NCI-H2196 treated with DMSO at 0.1 percent for 48 hours (cell line): ENCODE measurements at regions not wholly inside any gene's neighbourhood (a gene's known extent, or its start where the extent isn't known, plus 50 kb on each side); places are given as distances from the start of the nearest gene placed in this dataset.
"Not testable (repeated sequence)": the region's sequence is repeated elsewhere in the genome, so short reads cannot be mapped to it uniquely, and the experiment has no call there.

ENCODE experiments used
- DNase-seq: peaks from one replicate; lab custom pipeline; 2025; ENCODE audit not compliant: unreplicated experiment; lab: John Stamatoyannopoulos, UW

GRCh38 chr6:48630511-48630910, 519.5 kb upstream of the PTCHD4 start:
- no peak for DNase-seq

GRCh38 chr6:48628316-48628715, 517.3 kb upstream of the PTCHD4 start:
- no peak for DNase-seq

- DNase-seq, result no peak
Observed at GRCh38 chr6:48626421-48626820, 515.4 kb upstream of the PTCHD4 start.

- no peak for DNase-seq
Observed at GRCh38 chr6:48624631-48625030, 513.6 kb upstream of the PTCHD4 start.

- DNase-seq, result no peak
Observed at GRCh38 chr6:48619771-48620170, 508.8 kb upstream of the PTCHD4 start.

GRCh38 chr6:48615041-48615440, 504.0 kb upstream of the PTCHD4 start:
- DNase-seq, result no peak

- DNase-seq, result no peak
Observed at GRCh38 chr6:48614326-48614725, 503.3 kb upstream of the PTCHD4 start.

GRCh38 chr6:48613231-48613949, 502.4 kb upstream of the PTCHD4 start:
- DNase-seq, result no peak

- no peak for DNase-seq
Observed at GRCh38 chr6:48611332-48611731, 500.3 kb upstream of the PTCHD4 start.

GRCh38 chr6:48610846-48611245, 499.8 kb upstream of the PTCHD4 start:
- DNase-seq, result no peak

- DNase-seq, result no peak
Observed at GRCh38 chr6:48606618-48607017, 495.6 kb upstream of the PTCHD4 start.

GRCh38 chr6:48597951-48598350, 487.0 kb upstream of the PTCHD4 start:
- no peak for DNase-seq

- DNase-seq, result no peak
Observed at GRCh38 chr6:48596830-48597229, 485.8 kb upstream of the PTCHD4 start.

GRCh38 chr6:48591158-48591557, 480.2 kb upstream of the PTCHD4 start:
- DNase-seq, result not testable (repeated sequence)

- DNase-seq, result no peak
Observed at GRCh38 chr6:48584846-48585245, 473.8 kb upstream of the PTCHD4 start.

- no peak for DNase-seq
Observed at GRCh38 chr6:48570656-48571055, 459.7 kb upstream of the PTCHD4 start.

GRCh38 chr6:48568856-48569255, 457.9 kb upstream of the PTCHD4 start:
- DNase-seq, result no peak

GRCh38 chr6:48567016-48567415, 456.0 kb upstream of the PTCHD4 start:
- DNase-seq, result no peak

GRCh38 chr6:48564036-48564820, 453.2 kb upstream of the PTCHD4 start:
- no peak for DNase-seq

GRCh38 chr6:48563433-48563832, 452.4 kb upstream of the PTCHD4 start:
- no peak for DNase-seq

- DNase-seq, result no peak
Observed at GRCh38 chr6:48560408-48560807, 449.4 kb upstream of the PTCHD4 start.

- DNase-seq, result no peak
Observed at GRCh38 chr6:48553467-48554189, 442.6 kb upstream of the PTCHD4 start.
